Left renal pelvis (tissue), 4 donors: ENCODE measurements at regions not wholly inside any gene's neighbourhood (a gene's known extent, or its start where the extent isn't known, plus 50 kb on each side); places are given as distances from the start of the nearest gene placed in this dataset.
"Not testable (repeated sequence)": the region's sequence is repeated elsewhere in the genome, so short reads cannot be mapped to it uniquely, and the experiment has no call there.

Experiments
- DNase-seq, 4 donors: peaks; one replicate each; pipeline ENCODE4 v3.0.0-alpha.2; 2013; ENCODE audit warnings: low read depth in 4 of 4, low spot score in 3 of 4

DNA sequence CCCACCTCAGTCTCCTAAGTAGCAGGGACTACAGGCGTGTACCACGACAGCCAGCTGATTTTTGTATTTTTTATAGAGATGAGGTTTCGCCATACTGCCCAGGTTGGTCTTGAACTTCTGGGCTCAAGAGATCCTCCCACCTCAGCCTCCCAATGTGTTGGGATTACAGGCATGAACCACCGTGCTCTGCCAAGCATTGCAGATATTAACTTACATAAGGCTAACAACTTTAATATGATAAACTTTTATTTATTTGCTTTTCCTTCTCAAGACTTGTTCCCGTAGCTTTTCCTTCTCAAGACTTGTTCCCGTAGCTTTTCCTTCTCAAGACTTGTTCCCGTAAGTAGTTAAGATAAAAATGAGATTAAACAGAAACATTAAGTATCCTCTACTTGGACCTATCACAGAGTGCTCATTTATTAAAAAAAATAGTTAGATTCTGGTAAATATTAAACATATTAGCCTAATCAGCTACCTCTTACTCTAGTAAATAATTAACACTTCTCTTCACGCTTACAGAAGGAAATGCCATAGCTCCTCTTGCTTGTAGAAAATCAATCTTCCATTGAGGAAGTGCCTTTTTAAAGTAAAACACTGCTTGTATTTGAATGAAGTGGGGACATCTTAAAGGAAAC, 157.7 kb upstream of the KITLG start:
- DNase-seq, result peak in 1 of 4 donors; percentile 8

GRCh38 chr12:88736031-88736430, 155.8 kb upstream of the KITLG start:
- no peak for DNase-seq

- DNase-seq, result no peak
Measured at GRCh38 chr12:88733008-88733407, 152.7 kb upstream of the KITLG start.

GRCh38 chr12:88729196-88729595, 148.9 kb upstream of the KITLG start:
- DNase-seq, result no peak

DNA sequence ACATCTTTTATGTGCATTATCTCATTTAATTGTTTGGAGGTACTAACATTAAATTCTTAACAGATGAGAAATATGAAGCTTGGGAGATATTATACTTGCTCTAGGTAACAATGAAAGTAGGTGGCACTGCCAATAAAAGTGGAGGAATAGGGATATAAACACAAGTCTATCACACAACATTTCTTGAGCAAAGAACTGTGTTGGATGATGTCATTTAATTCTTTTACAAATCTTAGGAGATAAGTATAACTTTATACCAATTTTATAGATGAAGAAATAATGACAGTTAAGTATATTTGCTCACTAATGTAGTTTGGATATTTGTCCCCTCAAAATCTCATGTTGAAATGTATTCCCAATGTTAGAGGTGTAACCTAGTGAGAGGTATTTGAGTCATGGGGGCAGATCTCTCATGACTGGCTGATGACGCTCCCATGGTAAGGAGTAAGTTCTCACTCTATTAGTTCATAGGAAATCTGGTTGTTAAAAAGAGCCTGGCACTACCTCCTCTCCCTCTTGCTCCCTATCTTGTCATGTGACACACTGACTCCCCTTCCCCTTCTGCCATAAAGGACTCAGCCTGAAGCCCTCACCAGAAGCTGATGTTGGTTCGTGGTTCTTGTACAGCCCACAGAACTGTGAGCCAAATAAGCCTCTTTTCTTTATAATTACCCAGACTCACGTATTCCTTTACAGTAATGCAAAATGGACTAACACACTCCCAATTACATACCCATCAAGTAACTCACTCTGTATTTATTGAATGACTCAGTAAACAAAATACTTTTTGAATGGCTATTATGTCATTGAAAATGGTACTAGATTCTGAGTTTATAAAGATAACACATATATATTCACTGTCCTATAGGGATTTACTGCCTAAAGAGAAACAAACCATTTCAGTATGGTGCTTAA, 146.8 kb upstream of the KITLG start:
- no peak for DNase-seq

DNA sequence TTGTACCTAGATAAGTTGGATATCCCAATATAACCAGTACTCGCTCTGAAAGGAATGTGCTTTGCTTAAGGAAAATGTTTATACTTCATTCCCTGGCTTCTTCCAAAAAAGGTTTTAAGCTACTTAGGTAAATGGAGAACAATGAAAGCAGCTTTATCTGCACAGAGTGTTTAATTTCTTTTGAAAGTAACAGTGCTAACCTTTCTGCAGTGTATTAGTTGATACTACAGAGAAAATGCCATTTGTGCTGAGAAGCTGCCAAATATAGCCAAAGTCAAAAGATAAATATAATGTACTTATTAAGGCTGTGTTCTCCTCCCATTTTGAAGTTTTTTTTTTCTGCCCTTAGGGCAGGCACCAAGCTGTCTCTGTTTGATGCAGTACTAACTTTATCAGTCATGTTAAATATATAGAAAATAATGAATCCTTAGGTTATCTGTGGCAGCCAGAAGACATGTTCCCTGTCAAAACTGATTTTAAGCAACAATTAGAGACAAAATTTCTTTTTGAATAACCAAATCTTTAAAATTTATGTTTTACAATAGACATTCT, 145.4 kb upstream of the KITLG start:
- DNase-seq, result no peak

DNA sequence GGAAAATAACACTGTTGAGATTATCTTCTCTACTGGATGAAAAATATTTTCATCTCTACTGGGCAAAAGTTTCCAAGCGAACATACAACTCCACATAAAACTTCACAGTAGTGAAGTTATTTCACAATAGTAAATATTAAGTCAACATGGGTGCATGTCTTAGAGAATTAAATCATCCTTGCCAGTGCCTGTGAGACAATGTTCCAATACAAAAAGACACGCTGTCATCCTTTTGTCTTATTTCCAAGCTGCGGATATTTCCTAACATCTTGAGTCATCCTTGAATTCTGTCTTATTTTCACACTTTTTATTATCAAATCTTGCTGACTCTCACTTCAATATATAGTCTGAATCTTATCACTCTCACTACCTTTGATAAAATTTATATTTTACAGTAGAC, 142.9 kb upstream of the KITLG start:
- no peak for DNase-seq

DNA sequence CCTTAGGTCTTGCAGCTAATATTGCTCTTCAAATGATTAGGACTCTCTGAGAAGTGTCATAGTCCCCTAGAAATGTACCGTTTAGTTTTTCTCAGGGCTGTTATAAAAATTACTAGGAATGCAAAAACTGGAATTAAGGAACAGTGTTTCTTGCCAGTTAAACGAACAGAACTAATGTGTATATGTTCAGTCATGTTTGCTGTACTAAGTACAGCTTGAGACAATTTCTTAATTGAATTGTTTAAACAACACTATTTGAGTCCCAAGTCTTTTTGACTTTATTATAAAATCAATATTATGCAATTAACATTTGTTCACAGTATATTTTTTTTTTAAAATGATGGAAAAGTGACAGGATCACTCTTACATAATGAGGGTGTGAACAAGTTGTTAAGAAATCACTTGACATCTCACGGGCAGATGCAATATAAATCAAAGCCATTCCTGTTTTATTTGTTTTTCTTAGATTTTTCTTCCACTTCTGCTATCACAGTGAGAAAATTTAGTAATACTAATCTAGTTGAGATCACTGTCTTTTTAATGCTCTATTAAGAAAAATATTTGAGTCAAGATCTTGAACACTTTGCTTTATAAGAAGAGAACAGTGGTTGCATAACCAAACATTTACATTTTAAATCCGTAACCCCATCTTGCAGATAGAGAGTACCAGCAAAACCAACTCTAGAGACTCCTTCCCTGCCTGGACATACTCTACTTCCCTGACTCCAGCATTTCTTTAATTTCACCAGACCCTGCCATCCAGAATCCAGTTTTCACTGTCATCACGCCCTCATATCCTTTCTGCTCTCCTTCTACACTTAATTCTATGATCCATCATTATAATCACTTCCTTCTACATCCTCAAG, 140.7 kb upstream of the KITLG start:
- no peak for DNase-seq

- DNase-seq, result no peak
Measured at GRCh38 chr12:88720231-88720630, 140.0 kb upstream of the KITLG start.

DNA sequence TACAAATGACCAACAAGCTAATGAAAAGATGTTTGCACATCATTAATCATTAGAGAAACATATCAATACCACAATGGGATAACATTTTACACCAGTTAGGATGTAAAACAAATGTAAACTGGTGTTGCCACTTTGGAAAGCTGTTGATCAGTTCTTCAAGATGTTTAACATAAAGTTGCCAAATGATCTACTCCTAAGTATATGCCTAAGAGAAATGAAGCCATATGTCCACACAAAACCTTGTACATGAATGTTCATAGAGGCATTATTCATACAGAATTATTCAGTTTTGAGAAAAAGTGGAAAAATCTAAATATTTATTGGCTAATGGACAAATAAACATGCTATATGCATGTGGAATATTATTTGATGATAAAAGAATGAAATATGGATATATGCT, 136.9 kb upstream of the KITLG start:
- no peak for DNase-seq

GRCh38 chr12:88716240-88716639, 136.0 kb upstream of the KITLG start:
- no peak for DNase-seq

DNA sequence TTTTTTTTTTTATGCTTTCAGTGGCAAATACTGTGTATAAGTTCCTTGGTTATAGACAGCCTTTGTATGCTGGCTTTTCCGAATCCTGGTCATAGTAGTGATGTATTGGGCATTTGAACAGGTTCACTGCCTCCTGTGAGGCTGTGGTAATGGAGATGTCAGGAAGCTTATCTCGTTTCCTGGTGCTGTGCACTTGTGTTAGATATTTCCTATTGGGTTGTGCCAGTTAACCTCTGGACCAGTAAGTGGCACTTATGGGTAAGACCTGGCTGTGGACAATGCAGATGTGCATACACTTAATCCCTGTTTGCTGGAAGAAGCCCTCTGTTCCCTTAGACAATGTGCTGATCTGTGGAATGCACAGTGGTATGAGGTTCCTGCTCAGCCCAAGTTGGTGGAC, 135.4 kb upstream of the KITLG start:
- no peak for DNase-seq

DNA sequence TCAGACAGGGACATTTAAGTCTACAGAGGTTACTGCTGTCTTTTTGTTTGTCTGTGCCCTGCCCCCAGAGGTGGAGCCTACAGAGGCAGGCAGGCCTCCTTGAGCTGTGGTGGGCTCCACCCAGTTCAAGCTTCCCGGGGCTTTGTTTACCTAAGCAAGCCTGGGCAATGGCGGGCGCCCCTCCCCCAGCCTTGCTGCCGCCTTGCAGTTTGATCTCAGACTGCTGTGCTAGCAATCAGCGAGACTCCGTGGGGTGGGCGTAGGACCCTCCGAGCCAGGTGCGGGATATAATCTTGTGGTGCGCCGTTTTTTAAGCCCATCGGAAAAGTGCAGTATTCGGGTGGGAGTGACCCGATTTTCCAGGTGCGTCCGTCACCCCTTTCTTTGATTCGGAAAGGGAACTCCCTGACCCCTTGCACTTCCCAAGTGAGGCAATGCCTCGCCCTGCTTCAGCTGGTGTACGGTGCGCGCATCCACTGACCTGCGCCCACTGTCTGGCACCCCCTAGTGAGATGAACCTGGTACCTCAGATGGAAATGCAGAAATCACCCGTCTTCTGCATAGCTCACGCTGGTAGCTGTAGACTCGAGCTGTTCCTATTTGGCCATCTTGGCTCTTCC, 134.1 kb upstream of the KITLG start:
- not testable (repeated sequence) for DNase-seq

DNA sequence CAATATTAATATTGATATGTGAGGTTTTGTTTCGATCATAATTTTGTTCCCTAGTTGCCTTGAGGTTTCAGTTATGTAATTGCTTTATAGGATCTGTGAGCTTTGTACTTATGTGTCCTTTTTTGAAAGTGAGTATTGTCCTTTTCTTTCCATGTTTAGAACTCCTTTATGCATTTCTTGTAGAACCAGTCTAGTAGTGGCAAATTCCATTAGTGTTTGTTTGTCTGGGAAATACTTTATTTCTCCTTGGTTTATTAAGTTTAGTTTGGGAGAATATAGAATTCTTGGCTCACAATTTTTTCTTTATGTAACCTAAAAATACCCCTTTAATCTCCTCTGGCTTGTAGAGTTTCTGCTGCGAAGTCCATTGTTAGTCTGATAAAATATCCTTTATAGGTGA, 127.5 kb upstream of the KITLG start:
- no peak for DNase-seq

DNA sequence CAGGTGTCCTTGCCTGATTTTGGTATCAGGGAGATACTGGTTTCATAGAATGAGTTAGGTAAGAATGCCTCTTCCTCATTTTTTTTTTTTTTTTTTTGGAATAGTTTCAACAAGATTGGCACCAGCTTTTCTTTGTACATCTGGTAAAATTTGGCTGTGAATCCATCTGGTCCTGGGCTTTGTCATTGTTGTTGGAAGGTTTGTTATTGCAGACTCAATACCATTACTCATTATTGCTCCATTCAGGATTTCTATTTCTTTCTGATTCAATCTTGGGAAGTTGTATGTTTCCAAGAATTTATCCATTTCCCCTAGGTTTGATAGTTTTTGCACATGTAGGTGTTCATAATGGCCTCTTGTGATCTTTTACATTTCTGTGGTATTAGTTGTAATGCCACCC, 126.0 kb upstream of the KITLG start:
- DNase-seq, result no peak

DNA sequence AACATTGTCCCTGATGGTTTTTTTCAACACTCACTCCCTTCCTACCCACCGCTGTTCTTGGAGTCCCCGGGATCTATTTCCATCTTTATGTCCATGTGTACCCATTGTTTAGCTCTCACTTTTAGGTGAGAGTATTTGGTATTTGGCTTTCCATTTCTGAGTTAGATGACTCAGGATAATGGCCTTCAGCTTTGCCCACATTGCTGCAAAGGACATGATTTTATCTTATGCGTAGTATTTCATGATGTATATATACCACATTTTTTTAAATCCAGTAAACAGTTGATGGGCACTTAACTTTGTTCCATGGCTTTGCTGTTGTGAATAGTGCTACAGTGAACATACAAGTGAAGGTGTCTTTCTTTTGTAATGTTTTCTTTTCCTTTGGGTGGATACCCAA, 123.5 kb upstream of the KITLG start:
- DNase-seq, result no peak

DNA sequence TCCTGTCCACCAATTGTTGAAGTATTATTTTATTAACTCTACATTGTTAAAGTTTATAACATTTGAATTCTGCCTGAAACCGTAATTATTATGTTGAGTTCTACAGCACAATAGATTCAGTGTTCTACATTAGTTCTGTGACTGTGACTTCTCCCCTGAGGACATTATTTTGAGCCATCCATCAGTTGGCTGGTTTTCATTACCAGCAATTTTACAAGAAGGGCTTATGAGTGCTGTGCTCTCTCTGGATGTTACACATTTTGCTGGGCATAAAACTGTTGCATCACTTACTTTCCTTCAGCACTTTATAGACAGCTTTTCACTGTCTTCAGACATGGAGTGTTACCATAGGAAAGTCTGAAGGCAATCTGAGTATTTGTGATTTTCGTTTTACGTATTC, 118.2 kb upstream of the KITLG start:
- no peak for DNase-seq

GRCh38 chr12:88693837-88694445, 113.7 kb upstream of the KITLG start:
- DNase-seq, result no peak

DNA sequence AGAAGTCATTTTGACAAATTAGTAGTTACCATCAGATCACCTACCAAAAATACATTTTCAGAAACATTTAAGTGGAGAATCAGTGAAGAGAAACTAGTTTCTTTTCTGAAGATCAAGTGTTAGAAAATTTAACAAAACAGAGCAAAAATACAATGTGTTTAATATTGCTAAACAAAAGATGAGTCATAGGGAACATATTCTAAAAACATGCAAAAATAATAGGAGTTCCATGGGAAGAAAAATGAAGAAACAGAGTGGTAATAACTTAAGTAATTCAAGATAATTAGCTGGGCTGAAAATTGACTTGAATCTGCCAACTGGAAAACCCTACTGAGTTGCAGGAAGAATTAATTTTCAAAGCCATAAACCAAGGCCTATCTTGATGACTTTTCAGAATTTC, 111.5 kb upstream of the KITLG start:
- DNase-seq, result no peak

GRCh38 chr12:88684610-88685009, 104.3 kb upstream of the KITLG start:
- DNase-seq, result no peak
